ENCODE measurements at regions not wholly inside any gene's neighbourhood (a gene's known extent, or its start where the extent isn't known, plus 50 kb on each side); places are given as distances from the start of the nearest gene placed in this dataset.

GRCh38 chr4:179755322-179755721, 2313.1 kb upstream of the AGA start:
- DNase-seq: no peak

GRCh38 chr4:179757641-179758040, 2315.4 kb upstream of the AGA start:
- no peak for DNase-seq

GRCh38 chr4:179762840-179763239, 2320.6 kb upstream of the AGA start:
- no peak for DNase-seq

GRCh38 chr4:179766938-179767337, 2324.7 kb upstream of the AGA start:
- DNase-seq: no peak

- DNase-seq: no peak
Observed at GRCh38 chr4:179768996-179769395, 2326.8 kb upstream of the AGA start.

- DNase-seq: no peak
Observed at GRCh38 chr4:179797738-179798137, 2355.5 kb upstream of the AGA start.

GRCh38 chr4:179803857-179804256, 2361.6 kb upstream of the AGA start:
- DNase-seq: no peak

GRCh38 chr4:179804440-179804839, 2362.2 kb upstream of the AGA start:
- no peak for DNase-seq

- DNase-seq: no peak
Observed at GRCh38 chr4:179817317-179817716, 2375.1 kb upstream of the AGA start.

GRCh38 chr4:179823342-179823741, 2381.1 kb upstream of the AGA start:
- DNase-seq: no peak

GRCh38 chr4:179831274-179831673, 2389.0 kb upstream of the AGA start:
- DNase-seq: no peak

- DNase-seq: no peak
Observed at GRCh38 chr4:179836179-179837075, 2394.2 kb upstream of the AGA start.

GRCh38 chr4:179843370-179843769, 2399.8 kb upstream of the TENM3 start:
- no peak for DNase-seq

GRCh38 chr4:179855469-179855868, 2387.7 kb upstream of the TENM3 start:
- DNase-seq: no peak

GRCh38 chr4:179858221-179858620, 2385.0 kb upstream of the TENM3 start:
- DNase-seq: no peak

- DNase-seq: no peak
Observed at GRCh38 chr4:179867300-179867878, 2375.8 kb upstream of the TENM3 start.

GRCh38 chr4:179871726-179872125, 2371.5 kb upstream of the TENM3 start:
- no peak for DNase-seq

- no peak for DNase-seq
Observed at GRCh38 chr4:179872755-179873154, 2370.4 kb upstream of the TENM3 start.

GRCh38 chr4:179880756-179881155, 2362.4 kb upstream of the TENM3 start:
- DNase-seq: no peak

- DNase-seq: no peak
Observed at GRCh38 chr4:179894066-179894778, 2349.0 kb upstream of the TENM3 start.

GRCh38 chr4:179919587-179919986, 2323.6 kb upstream of the TENM3 start:
- DNase-seq: no peak

GRCh38 chr4:179927473-179927872, 2315.7 kb upstream of the TENM3 start:
- no peak for DNase-seq

- no peak for DNase-seq
Observed at GRCh38 chr4:179941911-179942310, 2301.3 kb upstream of the TENM3 start.

GRCh38 chr4:179976777-179977176, 2266.4 kb upstream of the TENM3 start:
- no peak for DNase-seq

All from activated naive CD4-positive, alpha-beta T cell (primary cell).